ENCODE measurements at regions not wholly inside any gene's neighbourhood (a gene's known extent, or its start where the extent isn't known, plus 50 kb on each side); places are given as distances from the start of the nearest gene placed in this dataset.

- Histone ChIP-seq H3K4me3 (ENCODE audit: low read depth, low read length) (no peak overlapping the region), H3K27ac (ENCODE audit: low read depth, low read length) (peak overlapping the region; percentile 33), H3K27me3 (ENCODE audit: control insufficient read depth, insufficient read depth, low read length) (no peaks in the 10 kb centered on the region), H3K9me3 (ENCODE audit: control insufficient read depth, insufficient read depth, low read length) (no peaks in the 10 kb centered on the region)
- DNase-seq (ENCODE audit: low read depth, low spot score), result no peak
- CTCF ChIA-PET, result interaction anchor here (1.1 to 1.4 kb wide), 3 partner anchors 126 to 145 kb away, joined by 3 to 4 read pairs (median 3); no protein-coding TSS in a partner anchor
- TF ChIP-seq CTCF (IDR thresholded peaks at IDR 0.05; ENCODE audit: low read depth, low read length), result no peak
- POLR2A ChIA-PET, result interaction anchor here (0.7 to 0.9 kb wide), 2 partner anchors 11 to 58 kb away, joined by 4 to 8 read pairs; no protein-coding TSS in a partner anchor
These were observed 193.8 kb upstream of the ARL4C start for GRCh38 chr2:234690569-234691213.

GRCh38 chr2:234689911-234690379 lies 193.1 kb upstream of the ARL4C start:
- Histone ChIP-seq H3K27me3 (ENCODE audit: control insufficient read depth, insufficient read depth, low read length) (no peaks in the 10 kb centered on the region), H3K4me3 (ENCODE audit: low read depth, low read length) (no peak overlapping the region), H3K9me3 (ENCODE audit: control insufficient read depth, insufficient read depth, low read length) (no peaks in the 10 kb centered on the region), H3K27ac (ENCODE audit: low read depth, low read length) (no peak overlapping the region)
- ChIA-PET CTCF (interaction anchor here (1.3 to 1.4 kb wide), 2 partner anchors 130 to 145 kb away, joined by 3 to 4 read pairs; no protein-coding TSS in a partner anchor), POLR2A (no interaction called here)
- no peak for TF ChIP-seq CTCF (IDR thresholded peaks at IDR 0.05; ENCODE audit: low read depth, low read length)
- DNase-seq (ENCODE audit: low read depth, low spot score), result no peak

GRCh38 chr2:234687718-234688475 lies 191.0 kb upstream of the ARL4C start:
- Histone ChIP-seq H3K27me3 (ENCODE audit: control insufficient read depth, insufficient read depth, low read length) (no peaks in the 10 kb centered on the region), H3K4me3 (ENCODE audit: low read depth, low read length) (no peak overlapping the region), H3K27ac (ENCODE audit: low read depth, low read length) (no peak overlapping the region), H3K9me3 (ENCODE audit: control insufficient read depth, insufficient read depth, low read length) (no peaks in the 10 kb centered on the region)
- ChIA-PET CTCF (no interaction called here), POLR2A (no interaction called here)
- TF ChIP-seq CTCF (IDR thresholded peaks at IDR 0.05; ENCODE audit: low read depth, low read length), result no peak
- DNase-seq (ENCODE audit: low read depth, low spot score), result no peak

GRCh38 chr2:234686088-234686890 lies 189.4 kb upstream of the ARL4C start:
- H3K4me3 ChIP-seq (ENCODE audit: low read depth, low read length), result no peak overlapping the region
- CTCF ChIA-PET, result no interaction called here
- POLR2A ChIA-PET, result no interaction called here
- H3K27ac ChIP-seq (ENCODE audit: low read depth, low read length), result no peak overlapping the region
- no peaks in the 10 kb centered on the region for H3K27me3 ChIP-seq (ENCODE audit: control insufficient read depth, insufficient read depth, low read length)
- no peak for TF ChIP-seq CTCF (IDR thresholded peaks at IDR 0.05; ENCODE audit: low read depth, low read length)
- no peaks in the 10 kb centered on the region for H3K9me3 ChIP-seq (ENCODE audit: control insufficient read depth, insufficient read depth, low read length)
- DNase-seq (ENCODE audit: low read depth, low spot score), result no peak

Measured in AG04450 (cell line).